H1 (cell line): ENCODE measurements at regions not wholly inside any gene's neighbourhood (a gene's known extent, or its start where the extent isn't known, plus 50 kb on each side); places are given as distances from the start of the nearest gene placed in this dataset.

Experiments
- CHD7 ChIP-seq: fragments of 300-600 bp; sonication (generic); IDR thresholded peaks from 2 replicates; pipeline ENCODE4 v1.7.1; 2012; ENCODE audit warnings: low read length, moderate library complexity, mild to moderate bottlenecking, inconsistent platforms; ENCODE audit not compliant: insufficient replicate concordance
- CREB1 ChIP-seq: IDR thresholded peaks from 2 replicates; pipeline ENCODE4 v1.6.1; 2012; ENCODE audit warnings: inconsistent platforms
- EGR1 ChIP-seq: IDR thresholded peaks from 2 replicates; pipeline ENCODE4 v1.6.1; 2011; ENCODE audit warnings: low read depth, low read length, borderline replicate concordance
- GABPA ChIP-seq: IDR thresholded peaks from 2 replicates; pipeline ENCODE4 v1.6.1; 2011; ENCODE audit warnings: mild to moderate bottlenecking, low read length, moderate library complexity, borderline replicate concordance; ENCODE audit not compliant: insufficient read depth
- KDM5A ChIP-seq: fragments of 200-600 bp; IDR thresholded peaks from 2 replicates; pipeline ENCODE4 v1.7.1; 2012; ENCODE audit warnings: mild to moderate bottlenecking, low read length, inconsistent platforms, mixed read lengths
- MAFK ChIP-seq: IDR thresholded peaks from 2 replicates; pipeline ENCODE4 v1.6.1; 2012; ENCODE audit warnings: low read depth, mild to moderate bottlenecking, improper control_type of control experiment, low read length
- POLR2A ChIP-seq, 2 experiments: IDR thresholded peaks; 1 replicate in 1 of 2; 2 replicates in 1 of 2; pipeline ENCODE4 v1.6.1; 2011; ENCODE audit warnings: low read depth in 2 of 2, low read length in 2 of 2, mild to moderate bottlenecking in 2 of 2; ENCODE audit errors: control extremely low read depth in 1 of 2
- RAD21 ChIP-seq, 2 experiments: IDR thresholded peaks in 1 of 2; conservative IDR thresholded peaks in 1 of 2; 2 replicates each; pipeline ENCODE4 v1.6.1; 2011; ENCODE audit warnings: low read depth in 2 of 2, low read length in 2 of 2, improper control_type of control experiment in 1 of 2, inconsistent platforms in 1 of 2, mild to moderate bottlenecking in 1 of 2, moderate library complexity in 1 of 2
- USF2 ChIP-seq: IDR thresholded peaks from 2 replicates; pipeline ENCODE4 v1.6.1; 2011; ENCODE audit warnings: low read length, improper control_type of control experiment

DNA sequence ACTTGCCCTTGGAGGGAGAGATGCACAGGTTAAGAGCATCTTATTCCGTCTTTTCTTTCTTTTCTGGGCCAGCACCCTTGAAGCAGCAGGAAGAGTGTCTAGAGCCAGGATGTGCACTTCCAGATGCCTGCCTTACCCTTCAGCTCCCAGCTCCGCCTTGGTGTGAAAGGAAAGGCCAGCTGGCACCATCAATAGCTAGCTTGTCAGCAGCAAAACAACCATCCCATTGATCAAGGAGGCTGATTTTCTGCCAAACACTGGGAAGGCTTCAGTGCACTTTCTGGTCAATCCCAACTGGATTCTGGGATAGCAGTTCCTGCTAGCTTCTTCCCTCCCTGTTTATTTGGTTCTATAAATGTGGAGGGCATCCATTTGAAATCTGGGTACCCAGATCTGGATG lies 110.9 kb upstream of the GALNT15 start (continued):
- TF ChIP-seq CHD7, result no peak
- TF ChIP-seq EGR1, result no peak
- TF ChIP-seq POLR2A (IDR thresholded peaks at IDR 0.05; ENCODE audit: control extremely low read depth in 1 of 2, low read depth in 2 of 2, low read length in 2 of 2), result no peak
- no peak for TF ChIP-seq CREB1
- TF ChIP-seq RAD21 (IDR thresholded peaks at IDR 0.05 in 1 of 2, conservative IDR thresholded peaks at IDR 0.05 in 1 of 2; ENCODE audit: low read depth in 2 of 2, low read length in 2 of 2), result no peak
- TF ChIP-seq USF2, result no peak
- no peak for TF ChIP-seq GABPA
- no peak for TF ChIP-seq KDM5A
- TF ChIP-seq MAFK, result no peak
- TF ChIP-seq, all 59 proteins: peak for 0
